ENCODE measurements at regions not wholly inside any gene's neighbourhood (a gene's known extent, or its start where the extent isn't known, plus 50 kb on each side); places are given as distances from the start of the nearest gene placed in this dataset.

- DNase-seq (ENCODE audit: low read depth, low spot score) = no peak
- Histone ChIP-seq H3K27ac (ENCODE audit: insufficient read depth, low read depth, low read length) (no peak overlapping the region), H3K27me3 (ENCODE audit: control insufficient read depth in 2 of 2, insufficient read depth in 2 of 2, low read length in 2 of 2) (no peaks in the 10 kb centered on the region), H3K4me2 (ENCODE audit: insufficient read depth, low read length) (no peak overlapping the region), H3K4me3 (replicated peaks in 1 of 3; ENCODE audit: insufficient read depth in 1 of 3, low read depth in 1 of 3, low read length in 3 of 3) (no peak overlapping the region), H3K9me1 (replicated peaks; ENCODE audit: control insufficient read depth, extremely low read depth, insufficient read depth, low read length) (no peaks in the 10 kb centered on the region), H2AFZ (ENCODE audit: low read depth, low read length) (no peak overlapping the region), H3K4me1 (ENCODE audit: control insufficient read depth, extremely low read depth, insufficient read depth, low read length) (no peaks in the 10 kb centered on the region), H4K20me1 (replicated peaks; ENCODE audit: control insufficient read depth, extremely low read depth, insufficient read depth, low read length) (no peaks in the 10 kb centered on the region), H3K79me2 (ENCODE audit: control insufficient read depth, insufficient read depth, low read length) (no peaks in the 10 kb centered on the region), H3K9ac (replicated peaks; ENCODE audit: extremely low read depth, insufficient read depth, low read length) (no peak overlapping the region), H3K9me3 (replicated peaks; ENCODE audit: control insufficient read depth, insufficient read depth, low read length) (peaks cover 7% of the 10 kb centered on the region), H3K36me3 (ENCODE audit: control insufficient read depth in 2 of 2, extremely low read depth in 1 of 2, insufficient read depth in 2 of 2, low read length in 2 of 2) (no peaks in the 10 kb centered on the region)
- dilution Hi-C loops (cut with MboI; ENCODE audit: extremely low pct_ligation_motif_present, low sequenced_read_pairs) (no loop called here), intact Hi-C loops (cut with micrococcal nuclease) (no loop called here)
- CTCF ChIA-PET = no interaction called here
- FAIRE-seq = no peak
- BruUV-seq (replicated peaks) = no TSS peak
- POLR2A ChIA-PET = no interaction called here
- no peak for TF ChIP-seq FOS (IDR thresholded peaks at IDR 0.05; ENCODE audit: borderline replicate concordance, insufficient read depth, low read length)
- no peak for TF ChIP-seq POLR2AphosphoS5 (IDR thresholded peaks at IDR 0.05; ENCODE audit: insufficient read depth, low read depth, low read length)
- TF ChIP-seq EZH2 (IDR thresholded peaks at IDR 0.05; ENCODE audit: borderline replicate concordance, low read depth, low read length, severe bottlenecking) = no peak
- no peak for TF ChIP-seq POLR2A (IDR thresholded peaks at IDR 0.05; ENCODE audit: low read depth, low read length)
- no peak for TF ChIP-seq GATA2 (IDR thresholded peaks at IDR 0.05; ENCODE audit: insufficient read depth, insufficient read length, low read depth, low read length)
- TF ChIP-seq JUN (IDR thresholded peaks at IDR 0.05; ENCODE audit: borderline replicate concordance, insufficient read depth, insufficient read length, low read depth) = no peak
- TF ChIP-seq, protein P1, sequence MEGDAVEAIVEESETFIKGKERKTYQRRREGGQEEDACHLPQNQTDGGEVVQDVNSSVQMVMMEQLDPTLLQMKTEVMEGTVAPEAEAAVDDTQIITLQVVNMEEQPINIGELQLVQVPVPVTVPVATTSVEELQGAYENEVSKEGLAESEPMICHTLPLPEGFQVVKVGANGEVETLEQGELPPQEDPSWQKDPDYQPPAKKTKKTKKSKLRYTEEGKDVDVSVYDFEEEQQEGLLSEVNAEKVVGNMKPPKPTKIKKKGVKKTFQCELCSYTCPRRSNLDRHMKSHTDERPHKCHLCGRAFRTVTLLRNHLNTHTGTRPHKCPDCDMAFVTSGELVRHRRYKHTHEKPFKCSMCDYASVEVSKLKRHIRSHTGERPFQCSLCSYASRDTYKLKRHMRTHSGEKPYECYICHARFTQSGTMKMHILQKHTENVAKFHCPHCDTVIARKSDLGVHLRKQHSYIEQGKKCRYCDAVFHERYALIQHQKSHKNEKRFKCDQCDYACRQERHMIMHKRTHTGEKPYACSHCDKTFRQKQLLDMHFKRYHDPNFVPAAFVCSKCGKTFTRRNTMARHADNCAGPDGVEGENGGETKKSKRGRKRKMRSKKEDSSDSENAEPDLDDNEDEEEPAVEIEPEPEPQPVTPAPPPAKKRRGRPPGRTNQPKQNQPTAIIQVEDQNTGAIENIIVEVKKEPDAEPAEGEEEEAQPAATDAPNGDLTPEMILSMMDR (IDR thresholded peaks at IDR 0.05; ENCODE audit: extremely low read depth in 1 of 2, insufficient read depth in 1 of 2, low read depth in 1 of 2, low read length in 2 of 2) = no peak
Measured at GRCh38 chr13:22064854-22065620, 394.2 kb downstream of the FGF9 start.

Data from endothelial cell of umbilical vein (primary cell).